ENCODE measurements at regions not wholly inside any gene's neighbourhood (a gene's known extent, or its start where the extent isn't known, plus 50 kb on each side); places are given as distances from the start of the nearest gene placed in this dataset.
"Not testable (repeated sequence)": the region's sequence is repeated elsewhere in the genome, so short reads cannot be mapped to it uniquely, and the experiment has no call there.

DNA sequence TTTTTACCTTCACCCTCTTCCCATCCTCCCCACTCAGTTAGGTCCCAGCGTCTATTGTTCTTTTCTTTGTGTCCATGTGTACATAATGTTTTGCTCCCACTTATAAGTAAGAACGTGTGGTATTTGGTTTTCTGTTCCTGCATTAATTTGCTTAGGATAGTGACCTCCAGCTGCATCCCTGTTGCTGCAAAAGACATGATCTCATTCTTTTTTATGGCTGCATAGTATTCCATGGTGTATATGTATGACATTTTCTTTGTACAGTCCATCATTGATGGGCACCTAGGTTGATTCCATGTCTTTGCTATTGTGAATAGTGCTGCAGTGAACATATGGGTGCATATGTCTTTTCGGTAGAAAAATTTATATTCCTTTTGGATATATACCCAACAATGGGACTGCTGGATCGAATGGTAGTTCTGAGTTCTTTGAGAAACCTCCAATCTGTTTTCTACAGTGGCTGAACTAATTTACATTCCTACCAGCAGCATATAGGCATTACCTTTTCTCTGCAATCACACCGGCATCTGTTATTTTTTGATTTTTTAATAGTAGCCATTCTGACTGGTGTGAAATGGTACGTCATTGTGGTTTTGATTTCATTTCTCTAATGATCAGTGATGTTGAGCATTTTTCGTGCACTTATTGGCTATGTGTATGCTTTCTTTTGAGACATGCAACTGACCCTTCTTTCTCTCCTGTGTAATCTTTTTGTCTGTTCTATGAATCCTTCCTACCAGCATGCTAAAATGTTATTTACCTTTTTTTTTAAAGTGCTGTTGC is 279.7 kb upstream of the AMIGO2 start (continued):
- TF ChIP-seq, protein P1, sequence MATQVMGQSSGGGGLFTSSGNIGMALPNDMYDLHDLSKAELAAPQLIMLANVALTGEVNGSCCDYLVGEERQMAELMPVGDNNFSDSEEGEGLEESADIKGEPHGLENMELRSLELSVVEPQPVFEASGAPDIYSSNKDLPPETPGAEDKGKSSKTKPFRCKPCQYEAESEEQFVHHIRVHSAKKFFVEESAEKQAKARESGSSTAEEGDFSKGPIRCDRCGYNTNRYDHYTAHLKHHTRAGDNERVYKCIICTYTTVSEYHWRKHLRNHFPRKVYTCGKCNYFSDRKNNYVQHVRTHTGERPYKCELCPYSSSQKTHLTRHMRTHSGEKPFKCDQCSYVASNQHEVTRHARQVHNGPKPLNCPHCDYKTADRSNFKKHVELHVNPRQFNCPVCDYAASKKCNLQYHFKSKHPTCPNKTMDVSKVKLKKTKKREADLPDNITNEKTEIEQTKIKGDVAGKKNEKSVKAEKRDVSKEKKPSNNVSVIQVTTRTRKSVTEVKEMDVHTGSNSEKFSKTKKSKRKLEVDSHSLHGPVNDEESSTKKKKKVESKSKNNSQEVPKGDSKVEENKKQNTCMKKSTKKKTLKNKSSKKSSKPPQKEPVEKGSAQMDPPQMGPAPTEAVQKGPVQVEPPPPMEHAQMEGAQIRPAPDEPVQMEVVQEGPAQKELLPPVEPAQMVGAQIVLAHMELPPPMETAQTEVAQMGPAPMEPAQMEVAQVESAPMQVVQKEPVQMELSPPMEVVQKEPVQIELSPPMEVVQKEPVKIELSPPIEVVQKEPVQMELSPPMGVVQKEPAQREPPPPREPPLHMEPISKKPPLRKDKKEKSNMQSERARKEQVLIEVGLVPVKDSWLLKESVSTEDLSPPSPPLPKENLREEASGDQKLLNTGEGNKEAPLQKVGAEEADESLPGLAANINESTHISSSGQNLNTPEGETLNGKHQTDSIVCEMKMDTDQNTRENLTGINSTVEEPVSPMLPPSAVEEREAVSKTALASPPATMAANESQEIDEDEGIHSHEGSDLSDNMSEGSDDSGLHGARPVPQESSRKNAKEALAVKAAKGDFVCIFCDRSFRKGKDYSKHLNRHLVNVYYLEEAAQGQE (IDR thresholded peaks at IDR 0.05; ENCODE audit: unreplicated experiment), result no peak
- TF ChIP-seq, protein P2, sequence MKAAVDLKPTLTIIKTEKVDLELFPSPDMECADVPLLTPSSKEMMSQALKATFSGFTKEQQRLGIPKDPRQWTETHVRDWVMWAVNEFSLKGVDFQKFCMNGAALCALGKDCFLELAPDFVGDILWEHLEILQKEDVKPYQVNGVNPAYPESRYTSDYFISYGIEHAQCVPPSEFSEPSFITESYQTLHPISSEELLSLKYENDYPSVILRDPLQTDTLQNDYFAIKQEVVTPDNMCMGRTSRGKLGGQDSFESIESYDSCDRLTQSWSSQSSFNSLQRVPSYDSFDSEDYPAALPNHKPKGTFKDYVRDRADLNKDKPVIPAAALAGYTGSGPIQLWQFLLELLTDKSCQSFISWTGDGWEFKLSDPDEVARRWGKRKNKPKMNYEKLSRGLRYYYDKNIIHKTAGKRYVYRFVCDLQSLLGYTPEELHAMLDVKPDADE (IDR thresholded peaks at IDR 0.05), result no peak
- no peak for TF ChIP-seq EZH2 (IDR thresholded peaks at IDR 0.05; ENCODE audit: low read depth, unreplicated experiment)
- no peak for TF ChIP-seq JUNB (IDR thresholded peaks at IDR 0.05; ENCODE audit: unreplicated experiment)
- TF ChIP-seq POLR2AphosphoS5 (IDR thresholded peaks at IDR 0.05; ENCODE audit: low read depth), result no peak
- TF ChIP-seq STAT1 (IDR thresholded peaks at IDR 0.05; ENCODE audit: unreplicated experiment), result no peak
- no peak for TF ChIP-seq CREB1 (CRISPR knock-in tag; IDR thresholded peaks at IDR 0.05; ENCODE audit: low read depth)

DNA sequence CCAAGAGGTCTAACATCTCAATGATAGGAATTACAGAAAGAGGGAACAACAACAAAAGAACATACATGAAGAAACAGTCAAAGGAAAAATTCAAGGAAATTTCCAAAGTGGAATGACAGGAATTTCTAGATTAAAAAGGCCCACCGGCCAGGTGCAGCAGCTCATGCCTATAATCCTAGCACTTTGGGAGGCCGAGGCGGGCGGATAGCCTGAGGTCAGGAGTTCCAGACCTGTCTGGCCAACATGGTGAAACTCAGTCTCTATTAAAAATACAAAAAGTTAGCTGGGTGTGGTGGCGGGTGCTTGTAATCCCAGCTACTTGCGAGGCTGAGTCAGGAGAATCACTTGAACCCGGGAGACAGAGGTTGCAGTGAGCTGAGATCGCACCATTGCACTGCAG is 277.2 kb upstream of the AMIGO2 start:
- H3K27ac ChIP-seq (ENCODE audit: low read depth); ATAC-seq; H3K4me2 ChIP-seq; H3K4me3 ChIP-seq; H3K27me3 Mint-ChIP-seq (ENCODE audit: insufficient read depth, low read depth, poor library complexity); H3K9me2 ChIP-seq (ENCODE audit: insufficient read depth); H4K20me1 ChIP-seq (replicated peaks; ENCODE audit: insufficient read depth); H3K79me2 ChIP-seq (replicated peaks; ENCODE audit: insufficient read depth); H3K27me3 ChIP-seq (ENCODE audit: insufficient read depth); H3K4me3 Mint-ChIP-seq; H3F3A ChIP-seq (replicated peaks; ENCODE audit: low read depth); H3K27ac Mint-ChIP-seq; H3K4me1 ChIP-seq (ENCODE audit: insufficient read depth); H3K9me3 Mint-ChIP-seq; H2AFZ ChIP-seq; H3K36me3 Mint-ChIP-seq (ENCODE audit: low read depth); H3K4me1 Mint-ChIP-seq; H3K36me3 ChIP-seq (ENCODE audit: insufficient read depth): not testable (repeated sequence)
- DNase-seq (ENCODE audit: low spot score), result peak; percentile 13

- Mint-ChIP-seq H3K36me3 (ENCODE audit: low read depth) (no peaks in the 10 kb centered on the region), H3K4me3 (no peak overlapping the region), H3K27me3 (ENCODE audit: insufficient read depth, low read depth, poor library complexity) (peaks cover 1% of the 10 kb centered on the region), H3K27ac (no peak overlapping the region), H3K9me3 (peaks cover 2% of the 10 kb centered on the region; the same call in 1 of the 3 replicates), H3K4me1 (no peaks in the 10 kb centered on the region)
- ATAC-seq (no peak), DNase-seq (ENCODE audit: low spot score) (no peak)
- no peaks in the 10 kb centered on the region for H3K36me3 ChIP-seq (ENCODE audit: insufficient read depth)
- H3F3A ChIP-seq (replicated peaks; ENCODE audit: low read depth), result no peaks in the 10 kb centered on the region
- H3K4me3 ChIP-seq, result no peak overlapping the region
- H2AFZ ChIP-seq, result no peak overlapping the region
- H3K79me2 ChIP-seq (replicated peaks; ENCODE audit: insufficient read depth), result no peaks in the 10 kb centered on the region
- H3K4me1 ChIP-seq (ENCODE audit: insufficient read depth), result no peaks in the 10 kb centered on the region
- H3K4me2 ChIP-seq, result no peak overlapping the region
- H3K9me2 ChIP-seq (ENCODE audit: insufficient read depth), result 0 out of 2 replicates have a peak, but pooled peaks cover 4% of the 10 kb centered on the region
- no peak overlapping the region for H3K27ac ChIP-seq (ENCODE audit: low read depth)
- TF ChIP-seq POLR2AphosphoS5 (IDR thresholded peaks at IDR 0.05; ENCODE audit: low read depth) (no peak), STAT1 (IDR thresholded peaks at IDR 0.05; ENCODE audit: unreplicated experiment) (no peak)
- TF ChIP-seq, protein P2 (IDR thresholded peaks at IDR 0.05), result no peak
- no peaks in the 10 kb centered on the region for H3K27me3 ChIP-seq (ENCODE audit: insufficient read depth)
- H4K20me1 ChIP-seq (replicated peaks; ENCODE audit: insufficient read depth), result no peaks in the 10 kb centered on the region
These were observed 276.5 kb upstream of the AMIGO2 start for GRCh38 chr12:47356129-47356700.

All from GM23338 (cell line).